CD4-positive, alpha-beta T cell treated with Interleukin-17A for 1 hour (primary cell): ENCODE measurements at regions not wholly inside any gene's neighbourhood (a gene's known extent, or its start where the extent isn't known, plus 50 kb on each side); places are given as distances from the start of the nearest gene placed in this dataset.
"Not testable (repeated sequence)": the region's sequence is repeated elsewhere in the genome, so short reads cannot be mapped to it uniquely, and the experiment has no call there.

ENCODE experiments used
- DNase-seq: peaks from one replicate; pipeline ENCODE4 v3.0.0-alpha.2; 2020

GRCh38 chr16:15192813-15193212, 98.7 kb upstream of the RRN3 start:
- DNase-seq, result not testable (repeated sequence)

GRCh38 chr16:15192197-15192596, 98.1 kb upstream of the RRN3 start:
- DNase-seq, result not testable (repeated sequence)

- not testable (repeated sequence) for DNase-seq
These were observed 95.4 kb upstream of the RRN3 start for GRCh38 chr16:15189478-15189877.
